Left hindlimb (tissue), 1 donor: ENCODE measurements at regions not wholly inside any gene's neighbourhood (a gene's known extent, or its start where the extent isn't known, plus 50 kb on each side); places are given as distances from the start of the nearest gene placed in this dataset.

Source experiments
- DNase-seq: peaks from one replicate; pipeline ENCODE4 v3.0.0-alpha.2; 2018

- no peak for DNase-seq
These were observed 155.9 kb upstream of the SHB start for GRCh38 chr9:38224941-38225340.

- no peak for DNase-seq
These were observed 147.5 kb upstream of the SHB start for GRCh38 chr9:38216572-38216971.

GRCh38 chr9:38215465-38215864 is 146.4 kb upstream of the SHB start:
- DNase-seq: no peak

- no peak for DNase-seq
These were observed 145.4 kb upstream of the SHB start for GRCh38 chr9:38214432-38214831.

GRCh38 chr9:38213631-38214299 is 144.7 kb upstream of the SHB start:
- DNase-seq: no peak

GRCh38 chr9:38212016-38212415 is 143.0 kb upstream of the SHB start:
- no peak for DNase-seq

- no peak for DNase-seq
These were observed 142.0 kb upstream of the SHB start for GRCh38 chr9:38211002-38211401.

GRCh38 chr9:38208206-38208901 is 139.3 kb upstream of the SHB start:
- DNase-seq: no peak

GRCh38 chr9:38207247-38207778 is 138.3 kb upstream of the SHB start:
- no peak for DNase-seq

GRCh38 chr9:38205279-38205678 is 136.3 kb upstream of the SHB start:
- DNase-seq: no peak

- DNase-seq: no peak
These were observed 133.4 kb upstream of the SHB start for GRCh38 chr9:38202336-38202938.

GRCh38 chr9:38201844-38202243 is 132.8 kb upstream of the SHB start:
- no peak for DNase-seq

GRCh38 chr9:38200431-38200830 is 131.4 kb upstream of the SHB start:
- DNase-seq: no peak

GRCh38 chr9:38198140-38198539 is 129.1 kb upstream of the SHB start:
- no peak for DNase-seq

GRCh38 chr9:38196714-38197113 is 127.7 kb upstream of the SHB start:
- no peak for DNase-seq

GRCh38 chr9:38195737-38196161 is 126.7 kb upstream of the SHB start:
- no peak for DNase-seq

GRCh38 chr9:38194870-38195269 is 125.8 kb upstream of the SHB start:
- no peak for DNase-seq

- DNase-seq: no peak
These were observed 123.8 kb upstream of the SHB start for GRCh38 chr9:38192731-38193265.

- no peak for DNase-seq
These were observed 117.5 kb upstream of the SHB start for GRCh38 chr9:38186404-38187115.

GRCh38 chr9:38185647-38186403 is 116.8 kb upstream of the SHB start:
- no peak for DNase-seq

GRCh38 chr9:38183994-38184568 is 115.1 kb upstream of the SHB start:
- DNase-seq: no peak

GRCh38 chr9:38182321-38182720 is 113.3 kb upstream of the SHB start:
- no peak for DNase-seq
